ENCODE measurements at regions not wholly inside any gene's neighbourhood (a gene's known extent, or its start where the extent isn't known, plus 50 kb on each side); places are given as distances from the start of the nearest gene placed in this dataset.

DNA sequence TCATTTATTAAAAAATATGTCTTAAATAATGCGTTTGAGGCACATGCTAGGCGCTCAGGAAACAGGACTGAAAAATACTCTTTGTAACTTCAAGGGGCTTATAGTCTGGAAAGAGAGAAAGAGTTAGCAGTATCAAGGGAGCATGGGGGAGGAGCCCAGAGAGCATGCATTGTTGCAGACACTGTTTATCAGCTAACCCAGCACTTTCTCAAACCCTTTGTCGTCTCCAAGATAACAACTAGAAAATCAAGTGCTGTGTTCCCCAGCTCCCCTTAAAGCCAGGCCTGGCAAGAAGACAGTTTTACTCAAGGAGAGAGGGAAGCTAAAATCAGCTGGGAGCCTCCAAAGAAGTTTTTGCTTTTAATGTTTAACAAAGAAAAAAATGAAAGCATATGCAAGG, 98.4 kb downstream of the PERP start:
- POLR2A ChIA-PET (ENCODE audit: low non-redundant PET), result no interaction called here
- CTCF ChIA-PET, result no interaction called here
- H3K27ac ChIP-seq, result no peak overlapping the region
- TF ChIP-seq, protein P1, sequence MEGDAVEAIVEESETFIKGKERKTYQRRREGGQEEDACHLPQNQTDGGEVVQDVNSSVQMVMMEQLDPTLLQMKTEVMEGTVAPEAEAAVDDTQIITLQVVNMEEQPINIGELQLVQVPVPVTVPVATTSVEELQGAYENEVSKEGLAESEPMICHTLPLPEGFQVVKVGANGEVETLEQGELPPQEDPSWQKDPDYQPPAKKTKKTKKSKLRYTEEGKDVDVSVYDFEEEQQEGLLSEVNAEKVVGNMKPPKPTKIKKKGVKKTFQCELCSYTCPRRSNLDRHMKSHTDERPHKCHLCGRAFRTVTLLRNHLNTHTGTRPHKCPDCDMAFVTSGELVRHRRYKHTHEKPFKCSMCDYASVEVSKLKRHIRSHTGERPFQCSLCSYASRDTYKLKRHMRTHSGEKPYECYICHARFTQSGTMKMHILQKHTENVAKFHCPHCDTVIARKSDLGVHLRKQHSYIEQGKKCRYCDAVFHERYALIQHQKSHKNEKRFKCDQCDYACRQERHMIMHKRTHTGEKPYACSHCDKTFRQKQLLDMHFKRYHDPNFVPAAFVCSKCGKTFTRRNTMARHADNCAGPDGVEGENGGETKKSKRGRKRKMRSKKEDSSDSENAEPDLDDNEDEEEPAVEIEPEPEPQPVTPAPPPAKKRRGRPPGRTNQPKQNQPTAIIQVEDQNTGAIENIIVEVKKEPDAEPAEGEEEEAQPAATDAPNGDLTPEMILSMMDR (conservative IDR thresholded peaks at IDR 0.05; ENCODE audit: low read depth), result no peak
- DNase-seq (ENCODE audit: low spot score), result no peak

DNA sequence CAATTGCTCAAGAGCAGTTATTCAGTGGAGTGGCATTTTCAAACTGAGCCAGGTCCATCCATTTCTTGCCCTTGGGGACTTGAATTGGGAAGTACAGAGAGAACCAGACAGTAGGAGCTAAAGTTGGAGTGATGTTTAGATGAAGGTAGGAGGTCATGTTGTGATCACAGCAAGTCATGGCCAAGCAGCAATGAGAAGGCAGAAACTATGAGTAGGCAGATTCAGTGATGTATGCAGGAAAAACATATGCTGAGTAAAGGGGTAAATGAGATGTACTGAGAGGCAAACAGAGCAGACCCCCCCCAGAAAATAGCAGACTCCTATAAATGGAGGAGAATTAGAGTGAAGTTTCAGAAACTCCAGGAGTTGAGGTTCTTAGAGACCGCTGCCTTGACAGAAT, 95.8 kb downstream of the PERP start:
- no peak for DNase-seq (ENCODE audit: low spot score)
- TF ChIP-seq, protein P1 (conservative IDR thresholded peaks at IDR 0.05; ENCODE audit: low read depth), result no peak
- POLR2A ChIA-PET (ENCODE audit: low non-redundant PET), result no interaction called here
- H3K27ac ChIP-seq, result no peak overlapping the region
- CTCF ChIA-PET, result interaction anchor here (0.6 kb wide), 1 partner anchor 10 kb away, joined by 5 read pairs; no protein-coding TSS in a partner anchor

DNA sequence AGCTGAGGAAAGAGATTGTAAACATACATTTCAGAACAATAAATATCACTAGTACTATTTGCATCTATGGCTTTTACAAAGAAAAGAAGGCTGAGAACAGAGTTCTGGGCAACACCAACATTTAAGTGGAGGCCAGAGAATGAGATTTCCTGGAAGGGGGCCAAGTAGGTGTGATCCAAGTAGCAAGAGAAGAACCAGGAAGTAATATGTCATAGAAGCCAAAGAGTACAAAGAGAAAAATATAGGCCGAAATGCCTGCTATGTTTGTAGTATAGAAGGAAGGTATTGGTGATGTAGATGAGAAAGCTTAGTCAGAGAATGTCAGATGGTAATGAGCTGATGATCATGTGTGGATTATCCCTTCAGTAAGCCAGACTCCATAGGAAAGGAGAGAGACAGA, 94.5 kb downstream of the PERP start:
- no peak for DNase-seq (ENCODE audit: low spot score)
- H3K27ac ChIP-seq, result no peak overlapping the region
- ChIA-PET POLR2A (ENCODE audit: low non-redundant PET) (no interaction called here), CTCF (no interaction called here)
- TF ChIP-seq, protein P1 (conservative IDR thresholded peaks at IDR 0.05; ENCODE audit: low read depth), result no peak

DNA sequence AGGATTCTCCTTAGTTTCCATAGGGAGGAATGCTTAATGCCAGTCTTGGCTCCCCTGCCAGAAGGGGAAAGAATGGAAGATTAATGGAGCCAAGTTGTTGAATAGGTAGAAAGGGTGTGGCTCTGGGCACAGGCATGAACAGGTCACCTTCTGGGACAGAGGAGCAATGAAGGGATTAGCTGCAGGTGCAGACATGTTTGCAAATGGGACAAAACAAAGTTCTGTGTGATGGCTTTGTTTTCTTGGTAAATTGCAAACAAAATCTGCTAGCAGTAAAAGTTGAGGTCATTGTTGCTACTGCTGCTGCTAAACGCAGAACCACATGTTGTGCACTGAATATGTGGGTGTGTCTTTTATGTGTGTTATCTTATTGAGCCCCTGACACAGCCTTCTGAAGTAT, 93.3 kb downstream of the PERP start:
- ChIA-PET CTCF (interaction anchor here (0.7 kb wide), 1 partner anchor 41 kb away, joined by 3 read pairs; no protein-coding TSS in a partner anchor), POLR2A (ENCODE audit: low non-redundant PET) (no interaction called here)
- no peak for DNase-seq (ENCODE audit: low spot score)
- TF ChIP-seq, protein P1 (conservative IDR thresholded peaks at IDR 0.05; ENCODE audit: low read depth), result no peak
- H3K27ac ChIP-seq, result peak overlapping the region; percentile 78

DNA sequence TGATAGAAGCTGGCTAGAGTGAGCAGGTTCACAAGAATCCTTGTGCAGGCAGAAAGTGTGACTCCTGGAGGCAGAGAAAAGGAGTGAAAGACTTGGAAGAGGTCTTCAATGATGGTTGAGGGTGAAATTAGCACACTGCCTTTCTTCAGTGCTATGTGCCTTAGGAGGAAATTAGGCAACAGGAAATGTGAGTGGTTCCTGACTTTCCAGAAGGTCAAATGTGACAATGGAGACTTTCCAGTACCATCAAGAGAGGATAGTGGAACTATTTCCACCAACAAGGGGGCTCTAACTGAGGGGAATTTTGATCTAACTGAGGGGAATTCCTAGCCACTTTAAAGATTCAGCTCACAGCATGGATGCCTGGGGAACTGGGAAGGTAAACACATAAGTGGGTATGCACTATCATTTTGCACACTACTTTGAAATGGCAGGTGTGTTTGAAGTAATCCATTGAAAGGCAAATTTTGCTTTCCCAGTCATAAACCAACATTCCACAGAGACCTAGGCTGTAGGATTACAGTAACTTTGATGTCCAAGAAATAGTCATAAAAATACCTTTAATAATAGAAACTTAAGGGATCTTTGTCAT, 90.0 kb downstream of the PERP start:
- POLR2A ChIA-PET (ENCODE audit: low non-redundant PET), result no interaction called here
- CTCF ChIA-PET, result interaction anchor here (1.9 kb wide), 1 partner anchor 11 kb away, joined by 9 read pairs; no protein-coding TSS in a partner anchor
- TF ChIP-seq, protein P1 (conservative IDR thresholded peaks at IDR 0.05; ENCODE audit: low read depth), result no peak
- DNase-seq (ENCODE audit: low spot score), result no peak
- H3K27ac ChIP-seq, result no peak overlapping the region

DNA sequence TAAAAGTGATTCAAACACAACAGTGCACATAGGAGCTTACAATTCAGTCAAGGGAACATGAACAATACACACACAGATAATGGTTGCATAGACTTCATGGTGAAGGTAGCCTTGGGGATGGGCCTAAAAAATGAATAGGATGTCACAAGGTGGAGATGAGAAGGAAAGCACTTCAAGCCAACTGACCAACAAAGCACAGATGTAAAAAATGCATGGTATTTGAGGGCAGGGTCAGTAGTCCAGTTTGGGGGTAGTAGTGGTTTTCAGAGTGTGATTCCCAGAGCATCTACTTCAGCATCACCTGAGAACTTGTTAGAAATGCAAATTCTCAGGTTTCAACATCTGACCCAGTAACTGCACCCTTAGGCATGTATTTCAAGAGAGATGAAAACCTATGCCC, 88.9 kb downstream of the PERP start:
- no peak for DNase-seq (ENCODE audit: low spot score)
- CTCF ChIA-PET, result no interaction called here
- TF ChIP-seq, protein P1 (conservative IDR thresholded peaks at IDR 0.05; ENCODE audit: low read depth), result no peak
- H3K27ac ChIP-seq, result no peak overlapping the region
- POLR2A ChIA-PET (ENCODE audit: low non-redundant PET), result no interaction called here

All from RWPE1 (cell line).